Astrocyte (in vitro differentiated cells and primary cell): ENCODE measurements at regions not wholly inside any gene's neighbourhood (a gene's known extent, or its start where the extent isn't known, plus 50 kb on each side); places are given as distances from the start of the nearest gene placed in this dataset.

Experiments
- DNase-seq: peaks from one replicate; pipeline ENCODE4 v3.0.0-alpha.2; 2010; ENCODE audit warnings: low read depth
- FAIRE-seq: peaks from 2 replicates; lab custom pipeline; 2011; peaks lifted over from hg19 to GRCh38; lab: Jason Lieb, UNC
- H2AFZ ChIP-seq: 2 replicates; pipeline ENCODE4 v1.6.0; 2012; ENCODE audit warnings: low read depth, low read length, inconsistent platforms
- H3K27ac ChIP-seq: 2 replicates; pipeline ENCODE4 v1.5.1; 2011; ENCODE audit warnings: low read depth, low read length, inconsistent platforms
- H3K27me3 ChIP-seq: 2 replicates; pipeline ENCODE4 v1.6.0; 2011; ENCODE audit warnings: low read length, inconsistent platforms; ENCODE audit not compliant: insufficient read depth
- H3K36me3 ChIP-seq: 2 replicates; pipeline ENCODE4 v1.5.1; 2011; ENCODE audit warnings: low read length, inconsistent platforms; ENCODE audit not compliant: insufficient read depth
- H3K4me1 ChIP-seq: 2 replicates; pipeline ENCODE4 v1.5.1; 2011; ENCODE audit warnings: low read length, inconsistent platforms; ENCODE audit not compliant: insufficient read depth
- H3K4me2 ChIP-seq: 2 replicates; pipeline ENCODE4 v1.6.0; 2012; ENCODE audit warnings: low read length, inconsistent platforms
- H3K4me3 ChIP-seq: 2 replicates; pipeline ENCODE4 v1.5.1; 2011; ENCODE audit warnings: low read depth, mild to moderate bottlenecking, low read length, inconsistent platforms; ENCODE audit not compliant: insufficient read depth
- H3K79me2 ChIP-seq: 2 replicates; pipeline ENCODE4 v1.6.0; 2012; ENCODE audit warnings: mild to moderate bottlenecking, low read length, inconsistent platforms; ENCODE audit not compliant: insufficient read depth
- H3K9ac ChIP-seq: 2 replicates; pipeline ENCODE4 v1.6.0; 2012; ENCODE audit warnings: mild to moderate bottlenecking, low read length, inconsistent platforms
- H3K9me3 ChIP-seq: 2 replicates; pipeline ENCODE4 v1.5.1; 2012; ENCODE audit warnings: low read depth, mild to moderate bottlenecking, low read length, inconsistent platforms; ENCODE audit not compliant: insufficient read depth
- H4K20me1 ChIP-seq: 2 replicates; pipeline ENCODE4 v1.6.0; 2012; ENCODE audit warnings: low read length, inconsistent platforms; ENCODE audit not compliant: insufficient read depth
- H3K27ac Mint-ChIP-seq: one replicate; pipeline ENCODE4 v1.8.0; 2021; ENCODE audit warnings: mild to moderate bottlenecking, mixed read lengths; ENCODE audit not compliant: unreplicated experiment
- H3K27me3 Mint-ChIP-seq: one replicate; pipeline ENCODE4 v1.8.0; 2021; ENCODE audit warnings: low read depth, mixed read lengths; ENCODE audit not compliant: unreplicated experiment
- H3K36me3 Mint-ChIP-seq: one replicate; pipeline ENCODE4 v1.8.0; 2021; ENCODE audit warnings: low read depth, mixed read lengths; ENCODE audit not compliant: unreplicated experiment
- H3K4me1 Mint-ChIP-seq: one replicate; pipeline ENCODE4 v1.8.0; 2021; ENCODE audit warnings: low read depth, mixed read lengths; ENCODE audit not compliant: unreplicated experiment
- H3K4me3 Mint-ChIP-seq: one replicate; pipeline ENCODE4 v1.8.0; 2021; ENCODE audit warnings: mild to moderate bottlenecking, moderate library complexity, mixed read lengths; ENCODE audit not compliant: unreplicated experiment
- H3K9me3 Mint-ChIP-seq: one replicate; pipeline ENCODE4 v1.8.0; 2021; ENCODE audit warnings: mild to moderate bottlenecking, mixed read lengths; ENCODE audit not compliant: unreplicated experiment
- CTCF ChIP-seq: IDR thresholded peaks from 2 replicates; pipeline ENCODE4 v1.5.1; 2011; ENCODE audit warnings: low read depth, mild to moderate bottlenecking, inconsistent platforms, low read length, moderate library complexity; ENCODE audit not compliant: insufficient read depth
- EZH2 ChIP-seq: IDR thresholded peaks from 2 replicates; pipeline ENCODE4 v1.6.1; 2012; ENCODE audit warnings: mild to moderate bottlenecking, low read length, inconsistent platforms; ENCODE audit not compliant: insufficient read depth

DNA sequence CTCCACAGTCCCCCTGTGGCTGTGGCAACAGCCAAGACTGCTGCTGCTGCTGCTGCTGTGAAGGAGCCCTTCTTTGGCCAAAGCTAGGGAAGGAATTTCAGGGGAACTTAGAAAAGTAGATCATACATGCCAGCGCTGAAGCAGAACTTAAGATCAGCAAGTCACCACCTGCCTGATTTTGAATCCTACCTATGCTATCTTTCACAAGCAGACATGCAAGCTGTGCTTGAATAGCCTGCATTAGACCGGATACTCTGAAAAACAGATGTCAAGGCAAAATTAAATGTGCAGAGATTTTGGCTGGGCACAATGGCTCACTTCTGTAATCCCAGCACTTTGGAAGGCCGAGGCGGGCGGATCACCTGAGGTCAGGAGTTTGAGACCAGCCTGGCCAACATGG, 99.3 kb upstream of the ZNF366 start:
- no peaks in the 10 kb centered on the region for H3K4me1 Mint-ChIP-seq
- Histone ChIP-seq H3K36me3 (no peaks in the 10 kb centered on the region), H3K9me3 (no peaks in the 10 kb centered on the region), H4K20me1 (no peaks in the 10 kb centered on the region), H3K4me1 (no peaks in the 10 kb centered on the region), H3K9ac (no peak overlapping the region), H3K27ac (no peak overlapping the region), H2AFZ (no peak overlapping the region), H3K4me3 (no peak overlapping the region), H3K4me2 (no peak overlapping the region), H3K79me2 (no peaks in the 10 kb centered on the region), H3K27me3 (no peaks in the 10 kb centered on the region)
- no peak for DNase-seq
- no peak for FAIRE-seq
- no peaks in the 10 kb centered on the region for H3K9me3 Mint-ChIP-seq
- H3K36me3 Mint-ChIP-seq, result no peaks in the 10 kb centered on the region
- no peak overlapping the region for H3K4me3 Mint-ChIP-seq
- H3K27me3 Mint-ChIP-seq, result no peaks in the 10 kb centered on the region
- H3K27ac Mint-ChIP-seq, result no peak overlapping the region
- TF ChIP-seq EZH2, result no peak
- no peak for TF ChIP-seq CTCF

DNA sequence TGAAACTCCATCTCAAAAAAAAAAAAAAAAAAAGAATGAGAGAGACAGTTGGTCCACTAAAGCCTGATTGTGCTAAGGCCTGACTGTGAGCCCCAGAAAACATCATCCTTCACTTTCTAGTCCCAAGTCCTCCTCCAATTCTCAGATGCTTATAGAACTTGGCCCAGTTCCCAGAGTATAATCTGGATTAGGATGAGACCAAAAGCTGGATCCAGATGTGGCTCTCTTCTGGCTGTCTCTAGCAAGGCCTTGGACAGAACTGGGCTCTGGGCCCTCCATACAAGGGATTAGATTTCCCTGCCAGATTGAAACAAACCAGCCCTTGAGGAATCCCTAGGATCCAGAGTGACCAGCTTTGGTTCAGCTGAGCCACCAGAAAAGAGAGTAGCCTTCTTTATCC, 98.4 kb upstream of the ZNF366 start:
- Histone ChIP-seq H3K27me3 (no peaks in the 10 kb centered on the region), H3K4me1 (peaks cover 7% of the 10 kb centered on the region), H3K36me3 (no peaks in the 10 kb centered on the region), H3K27ac (no peak overlapping the region), H3K4me3 (no peak overlapping the region), H3K4me2 (no peak overlapping the region), H2AFZ (no peak overlapping the region), H3K9me3 (no peaks in the 10 kb centered on the region), H3K79me2 (no peaks in the 10 kb centered on the region), H3K9ac (no peak overlapping the region), H4K20me1 (no peaks in the 10 kb centered on the region)
- FAIRE-seq, result no peak
- H3K4me3 Mint-ChIP-seq, result no peak overlapping the region
- TF ChIP-seq EZH2 (no peak), CTCF (no peak)
- H3K9me3 Mint-ChIP-seq, result no peaks in the 10 kb centered on the region
- H3K36me3 Mint-ChIP-seq, result no peaks in the 10 kb centered on the region
- H3K27ac Mint-ChIP-seq, result no peak overlapping the region
- no peaks in the 10 kb centered on the region for H3K4me1 Mint-ChIP-seq
- no peak for DNase-seq
- H3K27me3 Mint-ChIP-seq, result no peaks in the 10 kb centered on the region

GRCh38 chr5:72604798-72605154, 97.6 kb upstream of the ZNF366 start:
- Histone ChIP-seq H3K4me2 (no peak overlapping the region), H3K4me3 (no peak overlapping the region), H2AFZ (no peak overlapping the region), H3K79me2 (no peaks in the 10 kb centered on the region), H3K36me3 (no peaks in the 10 kb centered on the region), H3K9ac (no peak overlapping the region), H4K20me1 (no peaks in the 10 kb centered on the region), H3K4me1 (peaks cover 16% of the 10 kb centered on the region), H3K9me3 (no peaks in the 10 kb centered on the region), H3K27me3 (no peaks in the 10 kb centered on the region), H3K27ac (no peak overlapping the region)
- no peak for FAIRE-seq
- H3K4me3 Mint-ChIP-seq, result no peak overlapping the region
- no peak for DNase-seq
- no peaks in the 10 kb centered on the region for H3K36me3 Mint-ChIP-seq
- no peak for TF ChIP-seq CTCF
- TF ChIP-seq EZH2, result no peak
- H3K27ac Mint-ChIP-seq, result no peak overlapping the region
- H3K4me1 Mint-ChIP-seq, result no peaks in the 10 kb centered on the region
- H3K27me3 Mint-ChIP-seq, result no peaks in the 10 kb centered on the region
- H3K9me3 Mint-ChIP-seq, result no peaks in the 10 kb centered on the region
